ENCODE measurements at regions not wholly inside any gene's neighbourhood (a gene's known extent, or its start where the extent isn't known, plus 50 kb on each side); places are given as distances from the start of the nearest gene placed in this dataset.
A peak's percentile ranks its signal among the peaks of the same experiment; 100 is the strongest.
"Not testable (repeated sequence)": the region's sequence is repeated elsewhere in the genome, so short reads cannot be mapped to it uniquely, and the experiment has no call there.

GRCh38 chr2:204140246-204140645 is 203.7 kb downstream of the ICOS start:
- H3K4me3 ChIP-seq (ENCODE audit: low read depth, low read length), result no peak overlapping the region
- no peak for TF ChIP-seq CTCF (IDR thresholded peaks at IDR 0.05; ENCODE audit: insufficient read depth, low read length, severe bottlenecking)
- FAIRE-seq, result no peak
- H3K27me3 ChIP-seq (ENCODE audit: control insufficient read depth, insufficient read depth, low read length), result no peaks in the 10 kb centered on the region
- no peaks in the 10 kb centered on the region for H3K36me3 ChIP-seq (ENCODE audit: control insufficient read depth, insufficient read depth, low read length)
- DNase-seq (ENCODE audit: low read depth), result no peak

GRCh38 chr2:204143216-204144014 is 206.9 kb downstream of the ICOS start:
- DNase-seq (ENCODE audit: low read depth) (no peak), FAIRE-seq (no peak)
- no peak for TF ChIP-seq CTCF (IDR thresholded peaks at IDR 0.05; ENCODE audit: insufficient read depth, low read length, severe bottlenecking)
- H3K4me3 ChIP-seq (ENCODE audit: low read depth, low read length), result no peak overlapping the region
- H3K36me3 ChIP-seq (ENCODE audit: control insufficient read depth, insufficient read depth, low read length), result no peaks in the 10 kb centered on the region
- no peaks in the 10 kb centered on the region for H3K27me3 ChIP-seq (ENCODE audit: control insufficient read depth, insufficient read depth, low read length)

GRCh38 chr2:204144492-204144891 is 207.9 kb downstream of the ICOS start:
- H3K36me3 ChIP-seq (ENCODE audit: control insufficient read depth, insufficient read depth, low read length), result no peaks in the 10 kb centered on the region
- no peaks in the 10 kb centered on the region for H3K27me3 ChIP-seq (ENCODE audit: control insufficient read depth, insufficient read depth, low read length)
- no peak for DNase-seq (ENCODE audit: low read depth)
- no peak overlapping the region for H3K4me3 ChIP-seq (ENCODE audit: low read depth, low read length)
- no peak for FAIRE-seq
- no peak for TF ChIP-seq CTCF (IDR thresholded peaks at IDR 0.05; ENCODE audit: insufficient read depth, low read length, severe bottlenecking)

- peak; percentile 92 for TF ChIP-seq CTCF (IDR thresholded peaks at IDR 0.05; ENCODE audit: insufficient read depth, low read length, severe bottlenecking)
- FAIRE-seq (peak; percentile 7), DNase-seq (ENCODE audit: low read depth) (peak; percentile 66)
- Histone ChIP-seq H3K36me3 (ENCODE audit: control insufficient read depth, insufficient read depth, low read length) (no peaks in the 10 kb centered on the region), H3K4me3 (ENCODE audit: low read depth, low read length) (peak overlapping the region; percentile 31), H3K27me3 (ENCODE audit: control insufficient read depth, insufficient read depth, low read length) (no peaks in the 10 kb centered on the region)
Measured at GRCh38 chr2:204145263-204145751, 208.7 kb downstream of the ICOS start.

- DNase-seq (ENCODE audit: low read depth) (peak; percentile 8), FAIRE-seq (no peak)
- no peaks in the 10 kb centered on the region for H3K27me3 ChIP-seq (ENCODE audit: control insufficient read depth, insufficient read depth, low read length)
- H3K4me3 ChIP-seq (ENCODE audit: low read depth, low read length), result peak overlapping the region; percentile 31
- H3K36me3 ChIP-seq (ENCODE audit: control insufficient read depth, insufficient read depth, low read length), result no peaks in the 10 kb centered on the region
- TF ChIP-seq CTCF (IDR thresholded peaks at IDR 0.05; ENCODE audit: insufficient read depth, low read length, severe bottlenecking), result no peak
Measured at GRCh38 chr2:204145791-204146190, 209.2 kb downstream of the ICOS start.

GRCh38 chr2:204147040-204147439 is 210.5 kb downstream of the ICOS start:
- H3K27me3 ChIP-seq (ENCODE audit: control insufficient read depth, insufficient read depth, low read length); DNase-seq (ENCODE audit: low read depth); FAIRE-seq; H3K36me3 ChIP-seq (ENCODE audit: control insufficient read depth, insufficient read depth, low read length); H3K4me3 ChIP-seq (ENCODE audit: low read depth, low read length): not testable (repeated sequence)
